ENCODE measurements at regions not wholly inside any gene's neighbourhood (a gene's known extent, or its start where the extent isn't known, plus 50 kb on each side); places are given as distances from the start of the nearest gene placed in this dataset.

GRCh38 chr15:52994290-52994689 is 204.2 kb upstream of the ONECUT1 start:
- H3K4me3 ChIP-seq (ENCODE audit: low read depth in 2 of 2, low read length in 2 of 2) = no peak overlapping the region
- H3K27ac ChIP-seq (ENCODE audit: low read length) = no peak overlapping the region
- ATAC-seq (no peak), DNase-seq (ENCODE audit: low read depth, low spot score) (no peak)
- BruUV-seq (replicated peaks) = no TSS peak
- POLR2A ChIA-PET = no interaction called here
- TF ChIP-seq REST (IDR thresholded peaks at IDR 0.05; ENCODE audit: insufficient read depth in 1 of 2, low read depth in 2 of 2, low read length in 1 of 2) (no peak), POLR2AphosphoS5 (IDR thresholded peaks at IDR 0.05; ENCODE audit: low read depth, low read length) (no peak), TCF7L2 (IDR thresholded peaks at IDR 0.05; ENCODE audit: low read depth, low read length) (no peak), SIN3A (IDR thresholded peaks at IDR 0.05; ENCODE audit: borderline replicate concordance, insufficient read depth, low read depth, low read length) (no peak), CTCF (IDR thresholded peaks at IDR 0.05) (no peak)
- H3K27me3 ChIP-seq (ENCODE audit: control insufficient read depth, insufficient read depth, low read length) = no peaks in the 10 kb centered on the region
- intact Hi-C loops (cut with micrococcal nuclease; ENCODE audit: unreplicated experiment) (no loop called here), in situ Hi-C loops (cut with HindIII; ENCODE audit: low pct_unique_long_range_greater_than_20kb, low sequenced_read_pairs) (no loop called here)
- no peaks in the 10 kb centered on the region for H3K36me3 ChIP-seq (ENCODE audit: control insufficient read depth, insufficient read depth, low read length)
- no peaks in the 10 kb centered on the region for H3K4me1 ChIP-seq (ENCODE audit: control insufficient read depth, insufficient read depth, low read length)
- H3K9me3 ChIP-seq (ENCODE audit: control insufficient read depth, insufficient read depth, low read depth, low read length) = no peaks in the 10 kb centered on the region
- CTCF ChIA-PET = no interaction called here

GRCh38 chr15:52984507-52984906 is 194.4 kb upstream of the ONECUT1 start:
- intact Hi-C loops (cut with micrococcal nuclease; ENCODE audit: unreplicated experiment) (no loop called here), in situ Hi-C loops (cut with HindIII; ENCODE audit: low pct_unique_long_range_greater_than_20kb, low sequenced_read_pairs) (no loop called here)
- DNase-seq (ENCODE audit: low read depth, low spot score) (no peak), ATAC-seq (no peak)
- no peak for TF ChIP-seq SIN3A (IDR thresholded peaks at IDR 0.05; ENCODE audit: borderline replicate concordance, insufficient read depth, low read depth, low read length)
- no peak for TF ChIP-seq CTCF (IDR thresholded peaks at IDR 0.05)
- TF ChIP-seq POLR2AphosphoS5 (IDR thresholded peaks at IDR 0.05; ENCODE audit: low read depth, low read length) = no peak
- TF ChIP-seq REST (IDR thresholded peaks at IDR 0.05; ENCODE audit: insufficient read depth in 1 of 2, low read depth in 2 of 2, low read length in 1 of 2) = no peak
- no peak for TF ChIP-seq TCF7L2 (IDR thresholded peaks at IDR 0.05; ENCODE audit: low read depth, low read length)
- Histone ChIP-seq H3K9me3 (ENCODE audit: control insufficient read depth, insufficient read depth, low read depth, low read length) (no peaks in the 10 kb centered on the region), H3K27ac (ENCODE audit: low read length) (no peak overlapping the region), H3K27me3 (ENCODE audit: control insufficient read depth, insufficient read depth, low read length) (0 out of 2 replicates have a peak, but pooled peaks cover 2% of the 10 kb centered on the region), H3K4me3 (ENCODE audit: low read depth in 2 of 2, low read length in 2 of 2) (no peak overlapping the region), H3K4me1 (ENCODE audit: control insufficient read depth, insufficient read depth, low read length) (no peaks in the 10 kb centered on the region), H3K36me3 (ENCODE audit: control insufficient read depth, insufficient read depth, low read length) (no peaks in the 10 kb centered on the region)
- POLR2A ChIA-PET = no interaction called here
- BruUV-seq (replicated peaks) = no TSS peak
- CTCF ChIA-PET = no interaction called here
